Thyroid gland (tissue), 4 donors: ENCODE measurements at regions not wholly inside any gene's neighbourhood (a gene's known extent, or its start where the extent isn't known, plus 50 kb on each side); places are given as distances from the start of the nearest gene placed in this dataset.

Experiments used
- DNase-seq, 2 donors: peaks; one replicate each; pipeline ENCODE4 v3.0.0-alpha.2; 2019
- H3K27ac ChIP-seq, 3 donors: fragments of 200-600 bp; sonication (generic); 1 replicate in 2 of 3; 2 replicates in 1 of 3; pipeline ENCODE4 v1.5.1; 2016 to 2019; ENCODE audit warnings: mild to moderate bottlenecking in 1 of 3, moderate library complexity in 1 of 3
- H3K27me3 ChIP-seq: fragments of 200-600 bp; sonication (generic); one replicate; pipeline ENCODE4 v1.5.1; 2019
- H3K36me3 ChIP-seq, 2 donors: fragments of 200-600 bp; sonication (generic); one replicate each; pipeline ENCODE4 v1.5.1; 2016 to 2019
- H3K4me1 ChIP-seq, 2 donors: fragments of 200-600 bp; sonication (generic); one replicate each; pipeline ENCODE4 v1.5.1; 2017 to 2019
- H3K4me3 ChIP-seq, 3 donors: fragments of 200-600 bp; sonication (generic); replicated peaks in 1 of 3; 1 replicate in 2 of 3; 2 replicates in 1 of 3; pipeline ENCODE4 v1.5.1; 2016; ENCODE audit warnings: mild to moderate bottlenecking in 1 of 3
- H3K9me3 ChIP-seq: fragments of 200-600 bp; sonication (generic); one replicate; pipeline ENCODE4 v1.5.1; 2017
- CTCF ChIP-seq, 6 experiments: fragments of 200-600 bp in 3 of 6; fragments of 450-650 bp in 3 of 6; sonication (generic) in 3 of 6; IDR thresholded peaks; one replicate each; pipeline ENCODE4 v1.5.1; 2016 to 2019; ENCODE audit warnings: antibody characterized with exemption in 6 of 6, mild to moderate bottlenecking in 2 of 6, inconsistent platforms in 1 of 6, moderate library complexity in 1 of 6
- POLR2A ChIP-seq, 2 donors: fragments of 450-650 bp; IDR thresholded peaks; one replicate each; pipeline ENCODE4 v1.6.1; 2017; ENCODE audit warnings: antibody characterized with exemption in 2 of 2, mild to moderate bottlenecking in 2 of 2, moderate library complexity in 1 of 2
- WGBS, 2 donors: methylation state at CpG; one replicate each; pipeline ENCODE4 v1.1.5; 2017; 5-methylcytosine and 5-hydroxymethylcytosine counted together
- intact Hi-C: fragments of 100-400 bp; cut with DNase I; formaldehyde crosslinking; loops from one replicate; pipeline ENCODE4 v1.15.1; 2023

GRCh38 chr16:35743101-35743692 lies 2283.8 kb downstream of the TP53TG3F start:
- intact Hi-C loops: no loop called here
- no peak overlapping the region for H3K27ac ChIP-seq
- no peaks in the 10 kb centered on the region for H3K4me1 ChIP-seq
- H3K27me3 ChIP-seq: no peaks in the 10 kb centered on the region
- DNase-seq: no peak
- no peak overlapping the region for H3K4me3 ChIP-seq
- TF ChIP-seq POLR2A (IDR thresholded peaks at IDR 0.05): no peak
- no peak for TF ChIP-seq CTCF (IDR thresholded peaks at IDR 0.05)
- H3K36me3 ChIP-seq: no peaks in the 10 kb centered on the region
- WGBS, 2 donors: 45 to 61% methylated on average over 5 of the region's 5 CpGs
- no peaks in the 10 kb centered on the region for H3K9me3 ChIP-seq

GRCh38 chr16:35744084-35744483 lies 2284.7 kb downstream of the TP53TG3F start:
- no peak for DNase-seq
- intact Hi-C loops: no loop called here
- H3K27ac ChIP-seq: no peak overlapping the region
- no peaks in the 10 kb centered on the region for H3K36me3 ChIP-seq
- TF ChIP-seq CTCF (IDR thresholded peaks at IDR 0.05) (no peak), POLR2A (IDR thresholded peaks at IDR 0.05) (no peak)
- 59 to 67% methylated on average over 4 of the region's 4 CpGs for WGBS, 2 donors
- H3K4me1 ChIP-seq: no peaks in the 10 kb centered on the region
- H3K9me3 ChIP-seq: no peaks in the 10 kb centered on the region
- no peaks in the 10 kb centered on the region for H3K27me3 ChIP-seq
- no peak overlapping the region for H3K4me3 ChIP-seq

GRCh38 chr16:35744726-35745125 lies 2285.3 kb downstream of the TP53TG3F start:
- no peaks in the 10 kb centered on the region for H3K9me3 ChIP-seq
- no peak overlapping the region for H3K27ac ChIP-seq
- no peak overlapping the region for H3K4me3 ChIP-seq
- TF ChIP-seq CTCF (IDR thresholded peaks at IDR 0.05): no peak
- TF ChIP-seq POLR2A (IDR thresholded peaks at IDR 0.05): no peak
- intact Hi-C loops: no loop called here
- DNase-seq: no peak
- H3K36me3 ChIP-seq: no peaks in the 10 kb centered on the region
- no peaks in the 10 kb centered on the region for H3K27me3 ChIP-seq
- WGBS, 2 donors: 56 to 67% methylated on average over 4 of the region's 4 CpGs
- H3K4me1 ChIP-seq: no peaks in the 10 kb centered on the region

GRCh38 chr16:35745191-35745590 lies 2285.8 kb downstream of the TP53TG3F start:
- intact Hi-C loops: no loop called here
- Histone ChIP-seq H3K27ac (no peak overlapping the region), H3K4me3 (no peak overlapping the region), H3K4me1 (no peaks in the 10 kb centered on the region), H3K36me3 (no peaks in the 10 kb centered on the region), H3K9me3 (no peaks in the 10 kb centered on the region), H3K27me3 (no peaks in the 10 kb centered on the region)
- no peak for DNase-seq
- TF ChIP-seq POLR2A (IDR thresholded peaks at IDR 0.05) (no peak), CTCF (IDR thresholded peaks at IDR 0.05) (no peak)
- WGBS, 2 donors: 36 to 40% methylated on average over 3 of the region's 3 CpGs

GRCh38 chr16:35745821-35746248 lies 2286.4 kb downstream of the TP53TG3F start:
- WGBS, 2 donors: 91 to 95% methylated on average over 9 of the region's 9 CpGs
- intact Hi-C loops: no loop called here
- Histone ChIP-seq H3K27ac (no peak overlapping the region), H3K9me3 (no peaks in the 10 kb centered on the region), H3K27me3 (no peaks in the 10 kb centered on the region), H3K4me1 (no peaks in the 10 kb centered on the region), H3K4me3 (no peak overlapping the region), H3K36me3 (no peaks in the 10 kb centered on the region)
- no peak for DNase-seq
- no peak for TF ChIP-seq CTCF (IDR thresholded peaks at IDR 0.05)
